Gastrocnemius medialis (tissue), 4 donors: ENCODE measurements at regions not wholly inside any gene's neighbourhood (a gene's known extent, or its start where the extent isn't known, plus 50 kb on each side); places are given as distances from the start of the nearest gene placed in this dataset.

Source experiments
- ATAC-seq, 2 donors: fragments of 150-250 bp; one replicate each; pipeline ENCODE4 v1.9.1; 2016
- DNase-seq, 2 donors: peaks; one replicate each; pipeline ENCODE4 v3.0.0-alpha.2; 2019
- H3K27ac ChIP-seq, 4 donors: fragments of 200-600 bp; sonication (generic); 1 replicate in 1 of 4; 2 replicates in 3 of 4; pipeline ENCODE4 v1.5.1; 2016 to 2018; ENCODE audit warnings: mild to moderate bottlenecking in 2 of 4, moderate library complexity in 1 of 4
- H3K27me3 ChIP-seq, 3 donors: fragments of 200-600 bp; sonication (generic) in 2 of 3; 1 replicate in 1 of 3; 2 replicates in 2 of 3; pipeline versions ENCODE4 v1.5.1 to v1.6.0; 2016 to 2019; ENCODE audit warnings: mild to moderate bottlenecking in 1 of 3, moderate library complexity in 1 of 3
- H3K36me3 ChIP-seq, 2 donors: fragments of 200-600 bp; sonication (generic) in 1 of 2; one replicate each; pipeline ENCODE4 v1.5.1; 2017 to 2018
- H3K4me1 ChIP-seq, 2 donors: fragments of 200-600 bp; sonication (generic) in 1 of 2; one replicate each; pipeline ENCODE4 v1.5.1; 2016 to 2017; ENCODE audit warnings: mild to moderate bottlenecking in 2 of 2
- H3K4me3 ChIP-seq, 4 donors: fragments of 200-600 bp; sonication (generic) in 3 of 4; 1 replicate in 1 of 4; 2 replicates in 3 of 4; pipeline ENCODE4 v1.5.1; 2016 to 2019; ENCODE audit warnings: mild to moderate bottlenecking in 2 of 4
- H3K9me3 ChIP-seq, 3 donors: fragments of 200-600 bp; sonication (generic) in 2 of 3; 1 replicate in 1 of 3; 2 replicates in 2 of 3; pipeline ENCODE4 v1.5.1; 2016 to 2019
- CTCF ChIP-seq, 5 experiments: fragments of 450-650 bp in 3 of 5; fragments of 200-600 bp in 2 of 5; sonication (generic) in 2 of 5; IDR thresholded peaks in 4 of 5; conservative IDR thresholded peaks in 1 of 5; 1 replicate in 4 of 5; 2 replicates in 1 of 5; pipeline ENCODE4 v1.5.1; 2016 to 2019; ENCODE audit warnings: antibody characterized with exemption in 5 of 5, mild to moderate bottlenecking in 3 of 5, moderate library complexity in 3 of 5
- POLR2A ChIP-seq, 2 donors: fragments of 450-650 bp; IDR thresholded peaks; one replicate each; pipeline ENCODE4 v1.6.1; 2017; ENCODE audit warnings: antibody characterized with exemption in 2 of 2, mild to moderate bottlenecking in 2 of 2, moderate library complexity in 2 of 2
- in situ Hi-C, 4 donors: fragments of 200-750 bp; cut with MboI; loops; one replicate each; pipeline versions ENCODE4 v1.15.0 to v1.8.0; 2017; ENCODE audit warnings: low sequenced_read_pairs in 4 of 4
- intact Hi-C: fragments of 100-400 bp; cut with DNase I; formaldehyde crosslinking; loops from one replicate; pipeline ENCODE4 v1.15.1; 2023; ENCODE audit warnings: low total_unique reads

- H3K9me3 ChIP-seq, result no peaks in the 10 kb centered on the region
- intact Hi-C loops (no loop called here), in situ Hi-C loops (no loop called here)
- TF ChIP-seq POLR2A (IDR thresholded peaks at IDR 0.05), result no peak
- no peak for TF ChIP-seq CTCF (IDR thresholded peaks at IDR 0.05 in 4 of 5, conservative IDR thresholded peaks at IDR 0.05 in 1 of 5)
- DNase-seq, result no peak
- H3K4me3 ChIP-seq, result no peak overlapping the region
- H3K4me1 ChIP-seq, result no peaks in the 10 kb centered on the region
- no peak overlapping the region for H3K27ac ChIP-seq
- H3K27me3 ChIP-seq, result no peaks in the 10 kb centered on the region
- H3K36me3 ChIP-seq, result no peaks in the 10 kb centered on the region
- ATAC-seq, result no peak
Measured at GRCh38 chr2:116719836-116720235, 1094.7 kb upstream of the DDX18 start.

- intact Hi-C loops, result no loop called here
- no peaks in the 10 kb centered on the region for H3K9me3 ChIP-seq
- ATAC-seq, result no peak
- in situ Hi-C loops, result no loop called here
- DNase-seq, result no peak
- H3K27ac ChIP-seq, result no peak overlapping the region
- no peaks in the 10 kb centered on the region for H3K36me3 ChIP-seq
- TF ChIP-seq POLR2A (IDR thresholded peaks at IDR 0.05), result no peak
- no peak for TF ChIP-seq CTCF (IDR thresholded peaks at IDR 0.05 in 4 of 5, conservative IDR thresholded peaks at IDR 0.05 in 1 of 5)
- no peaks in the 10 kb centered on the region for H3K4me1 ChIP-seq
- H3K4me3 ChIP-seq, result no peak overlapping the region
- H3K27me3 ChIP-seq, result no peaks in the 10 kb centered on the region
Measured at GRCh38 chr2:116724550-116724949, 1089.9 kb upstream of the DDX18 start.

GRCh38 chr2:116732322-116732721, 1082.2 kb upstream of the DDX18 start:
- H3K27ac ChIP-seq, result no peak overlapping the region
- no peaks in the 10 kb centered on the region for H3K9me3 ChIP-seq
- DNase-seq, result no peak
- H3K4me3 ChIP-seq, result no peak overlapping the region
- intact Hi-C loops, result no loop called here
- H3K27me3 ChIP-seq, result no peaks in the 10 kb centered on the region
- H3K36me3 ChIP-seq, result no peaks in the 10 kb centered on the region
- no peaks in the 10 kb centered on the region for H3K4me1 ChIP-seq
- TF ChIP-seq POLR2A (IDR thresholded peaks at IDR 0.05), result no peak
- TF ChIP-seq CTCF (IDR thresholded peaks at IDR 0.05 in 4 of 5, conservative IDR thresholded peaks at IDR 0.05 in 1 of 5), result no peak
- ATAC-seq, result no peak
- in situ Hi-C loops, result no loop called here

GRCh38 chr2:116733699-116734098, 1080.8 kb upstream of the DDX18 start:
- Histone ChIP-seq H3K36me3 (no peaks in the 10 kb centered on the region), H3K9me3 (no peaks in the 10 kb centered on the region), H3K4me3 (no peak overlapping the region), H3K27ac (no peak overlapping the region), H3K27me3 (no peaks in the 10 kb centered on the region), H3K4me1 (no peaks in the 10 kb centered on the region)
- TF ChIP-seq POLR2A (IDR thresholded peaks at IDR 0.05), result no peak
- no peak for TF ChIP-seq CTCF (IDR thresholded peaks at IDR 0.05 in 4 of 5, conservative IDR thresholded peaks at IDR 0.05 in 1 of 5)
- intact Hi-C loops, result no loop called here
- ATAC-seq (no peak), DNase-seq (no peak)
- in situ Hi-C loops, result no loop called here

- intact Hi-C loops, result no loop called here
- H3K4me3 ChIP-seq, result no peak overlapping the region
- no peak overlapping the region for H3K27ac ChIP-seq
- no peak for ATAC-seq
- H3K36me3 ChIP-seq, result no peaks in the 10 kb centered on the region
- H3K4me1 ChIP-seq, result no peaks in the 10 kb centered on the region
- TF ChIP-seq POLR2A (IDR thresholded peaks at IDR 0.05) (no peak), CTCF (IDR thresholded peaks at IDR 0.05 in 4 of 5, conservative IDR thresholded peaks at IDR 0.05 in 1 of 5) (no peak)
- H3K27me3 ChIP-seq, result no peaks in the 10 kb centered on the region
- DNase-seq, result no peak
- in situ Hi-C loops, result no loop called here
- H3K9me3 ChIP-seq, result no peaks in the 10 kb centered on the region
Measured at GRCh38 chr2:116737951-116738350, 1076.5 kb upstream of the DDX18 start.
